Mucosa of descending colon (tissue), 3 donors: ENCODE measurements at regions not wholly inside any gene's neighbourhood (a gene's known extent, or its start where the extent isn't known, plus 50 kb on each side); places are given as distances from the start of the nearest gene placed in this dataset.

Source experiments
- ATAC-seq: fragments of 200-7000 bp; cut with Tn5 transposase; one replicate; pipeline ENCODE4 v1.9.1; 2020; ENCODE audit warnings: mild to moderate bottlenecking, moderate library complexity
- DNase-seq, 3 donors: peaks; one replicate each; pipeline ENCODE4 v3.0.0-alpha.2; 2020
- H3K36me3 ChIP-seq: fragments of 200-600 bp; one replicate; pipeline ENCODE4 v1.8.0; 2021; ENCODE audit warnings: low read depth, mild to moderate bottlenecking
- H3K4me1 ChIP-seq: fragments of 200-600 bp; one replicate; pipeline ENCODE4 v1.8.0; 2021; ENCODE audit warnings: low read depth, mild to moderate bottlenecking
- H3K4me3 ChIP-seq: fragments of 200-600 bp; one replicate; pipeline ENCODE4 v1.8.0; 2021; ENCODE audit warnings: mild to moderate bottlenecking
- H3K9me3 ChIP-seq: fragments of 200-600 bp; one replicate; pipeline ENCODE4 v1.8.0; 2021; ENCODE audit warnings: mild to moderate bottlenecking
- intact Hi-C, 2 donors: fragments of 100-400 bp; cut with DNase I in 1 of 2; cut with micrococcal nuclease in 1 of 2; formaldehyde crosslinking; loops; one replicate each; pipeline versions ENCODE4 v1.11.0 to v1.11.1; 2022; cut with DNase I, micrococcal nuclease
- TF ChIP-seq, protein P1 (sequence below): fragments of 200-600 bp; IDR thresholded peaks from one replicate; pipeline ENCODE4 v1.8.0; 2022; ENCODE audit warnings: antibody characterized with exemption, mild to moderate bottlenecking
- donor health status: DM: no; HTN: no; CAD: no; lungs with moderate emphysema.
- donor health status: DM: no; HTN: no; CAD: no.
- donor health status: DM: no; HTN: yes; CAD: no.

DNA sequence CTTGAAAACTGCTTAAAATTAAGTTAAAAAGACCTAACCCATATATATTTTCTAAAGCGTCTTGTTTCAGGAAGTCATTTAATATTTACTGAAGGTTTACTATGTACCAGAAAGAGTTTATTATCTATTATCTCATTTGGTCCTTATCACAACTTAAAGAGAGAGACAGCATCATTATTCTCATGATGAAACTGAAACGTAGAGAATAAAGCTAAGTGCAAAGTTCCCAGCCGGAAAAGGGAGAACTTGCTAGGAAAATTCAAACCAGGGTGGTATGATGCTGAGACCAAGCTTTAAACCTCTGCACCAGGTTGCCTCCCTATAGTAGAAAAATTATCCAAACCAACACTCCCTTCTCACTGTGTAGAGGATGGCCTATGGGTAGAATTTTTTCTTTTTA lies 207.7 kb upstream of the BMPER start:
- peaks cover 19% of the 10 kb centered on the region for H3K9me3 ChIP-seq
- H3K36me3 ChIP-seq: no peaks in the 10 kb centered on the region
- ATAC-seq (peak; percentile 30), DNase-seq (no peak)
- H3K4me1 ChIP-seq: peaks cover 20% of the 10 kb centered on the region
- no peak overlapping the region for H3K4me3 ChIP-seq
- intact Hi-C loops: no loop called here
- TF ChIP-seq, protein P1, sequence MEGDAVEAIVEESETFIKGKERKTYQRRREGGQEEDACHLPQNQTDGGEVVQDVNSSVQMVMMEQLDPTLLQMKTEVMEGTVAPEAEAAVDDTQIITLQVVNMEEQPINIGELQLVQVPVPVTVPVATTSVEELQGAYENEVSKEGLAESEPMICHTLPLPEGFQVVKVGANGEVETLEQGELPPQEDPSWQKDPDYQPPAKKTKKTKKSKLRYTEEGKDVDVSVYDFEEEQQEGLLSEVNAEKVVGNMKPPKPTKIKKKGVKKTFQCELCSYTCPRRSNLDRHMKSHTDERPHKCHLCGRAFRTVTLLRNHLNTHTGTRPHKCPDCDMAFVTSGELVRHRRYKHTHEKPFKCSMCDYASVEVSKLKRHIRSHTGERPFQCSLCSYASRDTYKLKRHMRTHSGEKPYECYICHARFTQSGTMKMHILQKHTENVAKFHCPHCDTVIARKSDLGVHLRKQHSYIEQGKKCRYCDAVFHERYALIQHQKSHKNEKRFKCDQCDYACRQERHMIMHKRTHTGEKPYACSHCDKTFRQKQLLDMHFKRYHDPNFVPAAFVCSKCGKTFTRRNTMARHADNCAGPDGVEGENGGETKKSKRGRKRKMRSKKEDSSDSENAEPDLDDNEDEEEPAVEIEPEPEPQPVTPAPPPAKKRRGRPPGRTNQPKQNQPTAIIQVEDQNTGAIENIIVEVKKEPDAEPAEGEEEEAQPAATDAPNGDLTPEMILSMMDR: no peak

DNA sequence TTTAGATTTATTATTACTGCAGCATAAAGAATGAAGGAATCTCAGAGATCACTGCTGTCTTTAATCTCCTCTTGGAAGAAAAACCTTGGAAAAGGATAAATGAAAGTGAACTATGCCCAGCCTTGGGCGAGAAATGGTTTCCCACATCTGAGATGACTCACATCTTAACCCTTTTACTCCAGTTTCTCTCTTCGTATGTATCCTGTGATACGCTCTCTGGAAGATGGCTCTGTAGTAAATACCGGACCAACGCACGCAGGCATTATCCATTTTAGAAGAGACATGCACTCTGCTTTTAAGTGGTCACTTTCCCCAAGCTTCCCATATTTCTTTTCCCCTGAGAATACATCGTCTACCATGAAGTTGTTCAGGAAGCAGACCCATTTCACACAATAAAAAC lies 207.3 kb upstream of the BMPER start:
- peak; percentile 77 for ATAC-seq
- no peaks in the 10 kb centered on the region for H3K36me3 ChIP-seq
- intact Hi-C loops: no loop called here
- peaks cover 20% of the 10 kb centered on the region for H3K4me1 ChIP-seq
- H3K9me3 ChIP-seq: peaks cover 19% of the 10 kb centered on the region
- no peak for DNase-seq
- TF ChIP-seq, protein P1: no peak
- no peak overlapping the region for H3K4me3 ChIP-seq

DNA sequence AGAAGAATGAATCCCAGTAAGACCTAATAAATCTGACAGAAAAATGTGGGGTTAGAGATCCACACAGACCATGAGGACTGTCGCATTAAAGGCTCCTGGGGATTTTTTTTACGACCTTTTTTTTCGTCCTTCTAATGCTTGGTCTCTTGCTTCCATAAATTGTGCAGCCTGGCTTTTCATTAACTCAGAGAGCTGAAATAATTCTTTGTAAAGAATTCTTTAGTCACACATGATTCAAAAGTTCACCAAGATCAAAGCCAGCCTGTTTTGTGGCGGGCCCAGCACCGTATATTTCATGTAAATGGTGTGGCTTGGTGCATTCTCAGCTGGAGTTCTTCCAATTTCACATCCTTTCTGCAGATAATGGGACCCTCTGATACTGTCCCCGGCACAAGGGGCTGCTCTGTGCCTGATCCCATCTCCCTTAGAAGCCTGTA lies 206.6 kb upstream of the BMPER start:
- no peaks in the 10 kb centered on the region for H3K36me3 ChIP-seq
- H3K4me1 ChIP-seq: peaks cover 20% of the 10 kb centered on the region
- H3K4me3 ChIP-seq: no peak overlapping the region
- intact Hi-C loops: no loop called here
- peaks cover 19% of the 10 kb centered on the region for H3K9me3 ChIP-seq
- TF ChIP-seq, protein P1: no peak
- peak; percentile 61 for ATAC-seq
- DNase-seq: peak in 2 of 3 donors; percentile 40 to 41

DNA sequence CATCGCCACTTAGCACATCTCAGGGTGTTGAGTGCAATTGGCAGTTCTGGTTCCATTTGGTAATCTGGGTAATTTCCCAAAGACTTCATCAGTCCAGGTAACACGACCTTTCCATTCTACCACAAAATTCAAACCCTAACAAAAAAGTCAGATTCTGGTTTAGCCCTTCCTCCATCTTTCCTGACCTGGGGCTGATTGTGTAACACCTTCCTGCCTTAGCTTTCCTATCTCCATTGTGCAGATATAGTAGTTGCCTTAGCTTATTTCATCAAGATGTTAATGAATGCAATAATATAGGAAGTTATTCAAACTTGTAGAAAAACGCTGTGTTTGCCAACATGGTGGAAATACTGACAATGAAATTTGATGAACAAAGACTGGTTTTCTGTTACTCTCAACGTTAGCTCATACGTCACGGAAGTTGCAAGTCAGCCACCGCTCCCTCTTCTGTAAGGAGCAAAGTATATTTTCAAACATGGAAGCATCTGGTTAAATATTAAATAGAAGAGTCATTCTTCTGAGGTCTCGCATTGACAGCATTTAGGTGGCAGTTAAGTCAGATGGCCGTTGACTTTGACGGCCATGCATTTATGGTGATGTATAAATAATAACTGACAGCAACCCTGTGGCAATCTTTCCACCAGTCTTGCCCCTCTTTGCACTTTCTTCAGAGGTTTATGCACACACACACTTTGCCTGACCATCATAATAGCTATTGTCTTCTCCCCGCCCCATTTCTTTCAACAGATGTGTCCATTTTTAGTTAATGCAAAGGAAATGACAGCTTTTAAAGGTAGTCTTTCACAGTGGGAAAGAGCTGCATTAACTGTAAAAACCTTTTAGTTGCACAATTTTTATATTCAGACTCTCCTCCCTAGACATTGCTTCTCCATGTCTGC lies 205.1 kb upstream of the BMPER start:
- no peaks in the 10 kb centered on the region for H3K36me3 ChIP-seq
- DNase-seq: peak in 1 of 3 donors; percentile 53
- H3K4me1 ChIP-seq: peaks cover 20% of the 10 kb centered on the region
- TF ChIP-seq, protein P1: no peak
- H3K4me3 ChIP-seq: no peak overlapping the region
- peak; percentile 87 for ATAC-seq
- intact Hi-C loops: no loop called here
- peaks cover 19% of the 10 kb centered on the region for H3K9me3 ChIP-seq

DNA sequence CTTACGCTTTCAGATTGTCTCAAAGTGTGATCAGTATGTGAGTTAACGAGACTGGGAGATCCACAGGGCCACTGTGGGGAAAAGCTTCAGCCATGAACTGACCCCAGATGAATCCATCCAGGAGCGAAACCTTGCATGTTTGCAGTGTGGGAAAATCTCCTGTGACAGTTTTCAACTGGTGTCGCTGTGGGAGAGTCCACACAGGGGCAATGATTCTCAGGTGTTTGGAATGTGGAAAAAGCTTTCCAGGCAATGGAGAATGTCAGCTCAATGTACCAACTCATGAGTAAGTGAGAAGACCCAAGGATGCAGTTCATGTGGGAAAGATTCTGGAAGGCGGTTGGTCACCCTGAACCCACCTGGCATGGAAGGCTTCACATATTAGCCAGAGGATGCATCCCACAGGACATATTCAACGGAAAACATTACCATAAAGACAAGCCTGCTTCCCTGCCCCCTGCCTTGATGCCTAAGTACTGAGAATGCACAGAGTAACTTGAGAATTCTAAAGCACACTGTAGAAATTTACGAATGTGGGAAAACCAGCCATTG lies 204.1 kb upstream of the BMPER start:
- Histone ChIP-seq H3K9me3 (peaks cover 19% of the 10 kb centered on the region), H3K4me1 (peaks cover 20% of the 10 kb centered on the region), H3K4me3 (no peak overlapping the region), H3K36me3 (no peaks in the 10 kb centered on the region)
- TF ChIP-seq, protein P1: no peak
- ATAC-seq: no peak
- no peak for DNase-seq
- intact Hi-C loops: no loop called here
